HAP-1 (cell line): ENCODE measurements at regions not wholly inside any gene's neighbourhood (a gene's known extent, or its start where the extent isn't known, plus 50 kb on each side); places are given as distances from the start of the nearest gene placed in this dataset.
A peak's percentile ranks its signal among the peaks of the same experiment; 100 is the strongest.

ENCODE experiments used
- DNase-seq, 2 experiments: peaks; one replicate each; pipeline ENCODE4 v3.0.0-alpha.2; 2016 to 2020; ENCODE audit warnings: low spot score in 2 of 2
- H3K27me3 ChIP-seq: fragments of 250-450 bp; sonication (Bioruptor Pico); 2 replicates; pipeline ENCODE4 v1.5.1; 2020; ENCODE audit warnings: low read depth, mild to moderate bottlenecking, moderate library complexity
- H3K36me3 ChIP-seq: fragments of 250-450 bp; sonication (Bioruptor Pico); replicated peaks from 2 replicates; pipeline ENCODE4 v1.5.1; 2020; ENCODE audit warnings: mild to moderate bottlenecking
- H3K4me1 ChIP-seq: fragments of 250-450 bp; sonication (Bioruptor Pico); 2 replicates; pipeline ENCODE4 v1.5.1; 2020; ENCODE audit warnings: mild to moderate bottlenecking
- H3K4me3 ChIP-seq: fragments of 250-450 bp; sonication (Bioruptor Pico); 2 replicates; pipeline ENCODE4 v1.5.1; 2020; ENCODE audit warnings: mild to moderate bottlenecking, moderate library complexity
- H3K9me3 ChIP-seq: fragments of 250-450 bp; sonication (Bioruptor Pico); 2 replicates; pipeline ENCODE4 v1.5.1; 2020; ENCODE audit warnings: mild to moderate bottlenecking, moderate library complexity
- in situ Hi-C: fragments of 300-500 bp; cut with MboI; formaldehyde crosslinking; loops from 3 replicates; pipeline ENCODE4 v1.14.3; 2020; ENCODE audit warnings: low sequenced_read_pairs, inconsistent platforms, mixed read lengths

DNA sequence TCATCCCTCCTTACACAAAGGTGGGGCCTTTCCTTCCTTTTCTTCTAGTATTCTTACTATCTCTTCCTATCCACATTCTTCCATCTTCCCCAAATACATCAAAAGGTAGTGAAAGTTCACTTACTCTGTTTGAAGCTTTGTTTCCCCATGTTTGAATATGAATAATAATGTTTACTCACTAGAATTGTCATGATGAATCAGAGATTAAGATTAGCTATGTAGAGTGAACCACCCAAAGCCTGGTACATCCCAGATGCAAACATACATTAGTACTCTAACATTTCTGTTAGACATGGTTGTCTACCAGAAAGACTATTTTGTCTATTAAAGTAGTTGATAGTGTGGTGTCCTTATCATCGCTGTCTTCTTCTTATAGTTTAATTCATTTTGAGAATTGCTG lies 327.1 kb upstream of the TBC1D5 start:
- no peak for DNase-seq
- Histone ChIP-seq H3K36me3 (no peaks in the 10 kb centered on the region), H3K4me1 (peaks cover 10% of the 10 kb centered on the region), H3K27me3 (no peaks in the 10 kb centered on the region), H3K9me3 (0 out of 2 replicates have a peak, but pooled peaks cover 2% of the 10 kb centered on the region), H3K4me3 (no peak overlapping the region)
- in situ Hi-C loops, result no loop called here

GRCh38 chr3:18066899-18067582 lies 324.6 kb upstream of the TBC1D5 start:
- peak in 1 of 2 experiments; percentile 37 for DNase-seq
- Histone ChIP-seq H3K4me1 (peaks cover 10% of the 10 kb centered on the region), H3K27me3 (no peaks in the 10 kb centered on the region), H3K4me3 (no peak overlapping the region), H3K36me3 (no peaks in the 10 kb centered on the region), H3K9me3 (0 out of 2 replicates have a peak, but pooled peaks cover 2% of the 10 kb centered on the region)
- in situ Hi-C loops, result no loop called here

GRCh38 chr3:18064586-18064985 lies 322.2 kb upstream of the TBC1D5 start:
- H3K36me3 ChIP-seq, result no peaks in the 10 kb centered on the region
- no peak overlapping the region for H3K4me3 ChIP-seq
- in situ Hi-C loops, result no loop called here

DNA sequence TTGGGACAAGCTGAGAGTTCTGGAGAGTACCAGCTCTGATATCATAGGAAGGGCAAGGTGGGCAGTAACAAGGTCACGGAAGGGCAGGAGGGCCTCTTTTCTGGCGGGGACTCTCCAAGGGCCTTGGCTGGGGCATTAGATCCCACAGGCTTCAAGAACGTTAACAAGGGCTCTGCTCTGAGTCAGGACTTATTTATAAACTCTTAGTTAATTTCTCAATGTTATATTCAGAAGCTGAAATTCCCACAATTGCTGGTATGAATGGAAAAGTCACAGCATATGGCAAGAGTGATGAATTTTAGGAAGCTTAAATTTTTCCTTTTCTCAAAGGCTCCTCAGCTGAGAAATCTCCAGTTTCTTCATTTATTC lies 320.2 kb upstream of the TBC1D5 start:
- no peaks in the 10 kb centered on the region for H3K27me3 ChIP-seq
- DNase-seq, result no peak
- no peak overlapping the region for H3K4me3 ChIP-seq
- peaks cover 9% of the 10 kb centered on the region for H3K4me1 ChIP-seq
- no peaks in the 10 kb centered on the region for H3K36me3 ChIP-seq
- in situ Hi-C loops, result no loop called here
- H3K9me3 ChIP-seq, result no peaks in the 10 kb centered on the region

More at GRCh38 chr3:18064586-18064985, 322.2 kb upstream of the TBC1D5 start:
- no peaks in the 10 kb centered on the region for H3K27me3 ChIP-seq
- H3K9me3 ChIP-seq, result 0 out of 2 replicates have a peak, but pooled peaks cover 2% of the 10 kb centered on the region
- no peak for DNase-seq
- H3K4me1 ChIP-seq, result peaks cover 10% of the 10 kb centered on the region

DNA sequence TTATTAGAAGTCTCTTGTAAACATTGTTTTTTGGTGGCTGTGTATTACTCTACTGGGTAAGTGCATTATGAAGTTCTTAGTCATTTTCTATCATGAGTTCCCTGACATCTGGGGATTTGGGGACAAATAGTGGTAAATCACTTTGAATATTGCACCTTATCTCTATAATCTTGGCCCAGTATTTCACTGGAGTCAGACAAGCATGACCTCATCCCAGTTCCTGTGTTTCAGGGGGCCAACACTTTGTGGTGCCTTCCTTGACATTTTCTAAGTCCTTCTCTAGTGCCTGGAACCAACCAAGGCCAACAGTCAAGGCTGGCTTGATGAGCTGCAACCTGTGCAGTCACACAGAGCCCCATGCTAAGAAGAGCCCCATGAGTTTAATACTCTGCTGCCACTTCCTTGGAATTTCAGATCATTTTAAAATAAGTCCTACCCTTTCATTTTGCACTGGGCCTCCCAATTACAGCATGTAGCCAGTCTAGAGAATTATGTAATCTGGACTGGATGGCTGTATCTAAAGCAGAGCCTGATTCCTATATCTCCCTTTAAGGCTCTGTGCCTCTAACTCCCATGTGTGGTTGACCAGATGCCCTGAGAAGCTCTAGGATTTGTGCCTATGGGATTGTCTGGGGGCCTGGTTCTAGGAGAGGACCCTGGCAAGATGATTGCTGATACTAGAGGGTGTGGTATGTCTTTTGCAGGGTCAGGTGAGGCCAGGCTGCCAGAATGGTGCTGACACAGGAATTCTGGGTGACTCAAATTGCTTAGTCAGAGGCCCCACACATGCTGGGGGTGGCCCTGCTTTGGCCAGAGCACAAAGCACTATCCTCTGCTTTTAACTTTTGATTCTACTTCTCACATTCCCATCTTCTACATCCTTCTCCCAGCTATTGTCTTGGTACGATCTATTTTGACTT lies 319.6 kb upstream of the TBC1D5 start:
- in situ Hi-C loops, result no loop called here
- Histone ChIP-seq H3K36me3 (no peaks in the 10 kb centered on the region), H3K27me3 (no peaks in the 10 kb centered on the region), H3K4me1 (peaks cover 3% of the 10 kb centered on the region), H3K9me3 (no peaks in the 10 kb centered on the region), H3K4me3 (no peak overlapping the region)
- DNase-seq, result no peak

DNA sequence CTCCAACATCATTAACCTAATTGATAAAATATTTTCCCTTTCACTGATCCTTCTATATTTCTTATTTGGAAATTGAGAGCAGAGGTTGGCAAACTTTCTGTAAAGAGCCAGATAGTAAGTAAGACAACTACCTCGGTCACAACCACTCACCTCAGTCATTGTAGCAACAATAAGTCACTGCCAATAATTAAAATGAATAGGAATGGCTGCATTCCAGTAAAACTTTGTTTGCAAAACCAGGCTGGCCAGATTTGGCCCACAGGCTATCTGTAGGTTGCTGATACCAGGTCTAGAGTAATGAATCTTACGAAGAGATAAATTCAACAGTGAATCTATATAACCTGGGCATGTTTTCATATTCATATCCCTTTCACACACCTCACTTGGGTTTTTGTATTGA lies 316.2 kb upstream of the TBC1D5 start:
- DNase-seq, result no peak
- H3K27me3 ChIP-seq, result no peaks in the 10 kb centered on the region
- no peaks in the 10 kb centered on the region for H3K9me3 ChIP-seq
- in situ Hi-C loops, result no loop called here
- H3K36me3 ChIP-seq, result no peaks in the 10 kb centered on the region
- H3K4me3 ChIP-seq, result no peak overlapping the region
- no peaks in the 10 kb centered on the region; the same call in 1 of the 2 replicates for H3K4me1 ChIP-seq

DNA sequence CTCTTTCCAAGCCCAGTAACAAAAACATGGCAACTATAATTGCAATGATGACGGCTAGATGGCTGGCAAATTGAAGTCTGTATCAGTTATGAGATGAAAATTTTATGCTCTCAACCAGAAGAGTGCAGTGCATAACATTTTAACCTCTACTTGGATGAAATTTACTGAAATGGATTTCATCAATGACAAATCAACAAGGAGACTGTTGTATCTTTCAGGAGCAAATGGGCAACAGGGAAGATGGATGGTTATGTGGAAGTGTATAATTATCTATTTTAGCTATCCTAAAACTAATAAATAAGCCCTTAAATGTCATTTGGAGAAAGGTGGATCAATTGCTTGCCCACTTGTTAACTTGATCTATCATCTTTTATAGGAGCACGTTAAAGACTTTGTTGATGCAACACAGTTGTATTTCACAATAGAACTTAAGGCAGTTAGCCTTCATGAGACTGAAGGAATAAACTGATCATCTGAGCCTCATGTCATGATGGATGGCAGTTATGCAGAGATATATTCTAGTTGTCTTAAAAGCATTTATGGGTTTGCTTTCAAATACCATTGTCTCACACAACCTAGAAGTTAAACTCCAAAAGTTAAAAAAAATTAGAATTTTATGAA lies 315.1 kb upstream of the TBC1D5 start:
- in situ Hi-C loops, result no loop called here
- Histone ChIP-seq H3K9me3 (no peaks in the 10 kb centered on the region), H3K4me1 (no peaks in the 10 kb centered on the region; the same call in 1 of the 2 replicates), H3K36me3 (no peaks in the 10 kb centered on the region), H3K27me3 (no peaks in the 10 kb centered on the region), H3K4me3 (no peak overlapping the region)
- DNase-seq, result no peak

GRCh38 chr3:18054625-18055024 lies 312.2 kb upstream of the TBC1D5 start:
- H3K27me3 ChIP-seq, result no peaks in the 10 kb centered on the region
- in situ Hi-C loops, result no loop called here
- DNase-seq, result no peak
- no peaks in the 10 kb centered on the region for H3K36me3 ChIP-seq
- H3K4me1 ChIP-seq, result peaks cover 13% of the 10 kb centered on the region
- H3K4me3 ChIP-seq, result no peak overlapping the region
- no peaks in the 10 kb centered on the region for H3K9me3 ChIP-seq

GRCh38 chr3:18051306-18051705 lies 308.9 kb upstream of the TBC1D5 start:
- in situ Hi-C loops, result no loop called here
- no peak for DNase-seq

GRCh38 chr3:18049096-18049495 lies 306.7 kb upstream of the TBC1D5 start:
- DNase-seq, result no peak
- no peak overlapping the region for H3K4me3 ChIP-seq
- H3K4me1 ChIP-seq, result peaks cover 64% of the 10 kb centered on the region
- H3K9me3 ChIP-seq, result no peaks in the 10 kb centered on the region
- no peaks in the 10 kb centered on the region for H3K36me3 ChIP-seq
- H3K27me3 ChIP-seq, result no peaks in the 10 kb centered on the region
- in situ Hi-C loops, result no loop called here

More at GRCh38 chr3:18051306-18051705, 308.9 kb upstream of the TBC1D5 start:
- no peaks in the 10 kb centered on the region for H3K9me3 ChIP-seq
- no peaks in the 10 kb centered on the region for H3K27me3 ChIP-seq
- H3K4me1 ChIP-seq, result peaks cover 42% of the 10 kb centered on the region
- H3K36me3 ChIP-seq, result no peaks in the 10 kb centered on the region
- H3K4me3 ChIP-seq, result no peak overlapping the region

DNA sequence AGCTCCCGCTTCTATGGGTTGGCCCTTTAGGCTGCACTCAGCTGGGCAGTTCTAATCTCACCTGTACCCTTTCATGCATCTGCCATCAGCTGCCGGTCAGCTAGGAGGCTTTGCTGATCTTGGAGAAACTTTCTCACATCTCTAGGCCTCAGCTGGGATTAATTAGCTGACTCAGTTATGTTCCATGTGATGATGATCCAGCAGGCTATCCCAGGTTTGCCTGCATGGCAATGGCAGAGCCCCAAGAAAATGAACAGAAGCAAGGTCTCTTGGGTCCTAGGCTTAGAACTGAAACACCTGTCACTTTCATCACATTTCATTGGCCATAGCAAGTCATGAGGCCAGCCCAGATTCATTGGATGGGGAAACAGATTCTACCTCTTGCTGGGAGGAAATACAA lies 304.6 kb upstream of the TBC1D5 start:
- Histone ChIP-seq H3K36me3 (no peaks in the 10 kb centered on the region), H3K9me3 (no peaks in the 10 kb centered on the region), H3K27me3 (no peaks in the 10 kb centered on the region), H3K4me3 (no peak overlapping the region), H3K4me1 (peaks cover 82% of the 10 kb centered on the region)
- DNase-seq, result no peak
- in situ Hi-C loops, result no loop called here

- Histone ChIP-seq H3K9me3 (peaks cover 3% of the 10 kb centered on the region; the same call in 1 of the 2 replicates), H3K36me3 (no peaks in the 10 kb centered on the region), H3K4me1 (peaks cover 82% of the 10 kb centered on the region), H3K27me3 (no peaks in the 10 kb centered on the region), H3K4me3 (no peak overlapping the region)
- DNase-seq, result no peak
- in situ Hi-C loops, result no loop called here
Observed at GRCh38 chr3:18046131-18046915, 303.9 kb upstream of the TBC1D5 start.
